ENCODE measurements at regions not wholly inside any gene's neighbourhood (a gene's known extent, or its start where the extent isn't known, plus 50 kb on each side); places are given as distances from the start of the nearest gene placed in this dataset.

GRCh38 chr4:182971702-182972101, 54.5 kb upstream of the DCTD start:
- TF ChIP-seq CTCF (IDR thresholded peaks at IDR 0.05) = no peak
- no peak for DNase-seq
- Histone ChIP-seq H3K27me3 (peaks cover 0 to 4% of the 10 kb centered on the region in 2 donors), H3K9me3 (no peaks in the 10 kb centered on the region), H3K4me3 (no peak overlapping the region), H3K27ac (no peak overlapping the region), H3K36me3 (no peaks in the 10 kb centered on the region), H3K4me1 (peaks cover 0 to 7% of the 10 kb centered on the region in 2 donors)
- intact Hi-C loops (cut with DNase I) = no loop called here
- no peak for ATAC-seq

GRCh38 chr4:182969651-182970279, 52.6 kb upstream of the DCTD start:
- ATAC-seq (no peak), DNase-seq (no peak)
- TF ChIP-seq CTCF (IDR thresholded peaks at IDR 0.05) = no peak
- no peaks in the 10 kb centered on the region for H3K9me3 ChIP-seq
- H3K4me3 ChIP-seq = no peak overlapping the region
- H3K36me3 ChIP-seq = no peaks in the 10 kb centered on the region
- intact Hi-C loops (cut with DNase I) = no loop called here
- peaks cover 0 to 4% of the 10 kb centered on the region in 2 donors for H3K27me3 ChIP-seq
- no peak overlapping the region for H3K27ac ChIP-seq
- no peaks in the 10 kb centered on the region for H3K4me1 ChIP-seq

- Histone ChIP-seq H3K4me1 (no peaks in the 10 kb centered on the region), H3K27ac (no peak overlapping the region), H3K27me3 (peaks cover 0 to 4% of the 10 kb centered on the region in 2 donors), H3K36me3 (no peaks in the 10 kb centered on the region), H3K9me3 (no peaks in the 10 kb centered on the region), H3K4me3 (no peak overlapping the region)
- ATAC-seq (no peak), DNase-seq (no peak)
- TF ChIP-seq CTCF (IDR thresholded peaks at IDR 0.05) = no peak
- intact Hi-C loops (cut with DNase I) = no loop called here
Observed at GRCh38 chr4:182968917-182969650, 51.9 kb upstream of the DCTD start.

- H3K4me1 ChIP-seq = no peaks in the 10 kb centered on the region
- H3K27me3 ChIP-seq = peaks cover 0 to 4% of the 10 kb centered on the region in 2 donors
- H3K9me3 ChIP-seq = no peaks in the 10 kb centered on the region
- DNase-seq = no peak
- no peak overlapping the region for H3K27ac ChIP-seq
- intact Hi-C loops (cut with DNase I) = no loop called here
- H3K36me3 ChIP-seq = no peaks in the 10 kb centered on the region
- ATAC-seq = no peak
- H3K4me3 ChIP-seq = no peak overlapping the region
- TF ChIP-seq CTCF (IDR thresholded peaks at IDR 0.05) = no peak
Observed at GRCh38 chr4:182967403-182967802, 50.2 kb upstream of the DCTD start.
